ENCODE measurements at regions not wholly inside any gene's neighbourhood (a gene's known extent, or its start where the extent isn't known, plus 50 kb on each side); places are given as distances from the start of the nearest gene placed in this dataset.

- TF ChIP-seq MEF2A (IDR thresholded peaks at IDR 0.05; ENCODE audit: borderline replicate concordance, low read depth) (no peak), CTCF (IDR thresholded peaks at IDR 0.05) (no peak), RCOR1 (IDR thresholded peaks at IDR 0.05; ENCODE audit: low read length) (no peak), TAF1 (IDR thresholded peaks at IDR 0.05; ENCODE audit: borderline replicate concordance, low read depth, low read length) (no peak), EP300 (IDR thresholded peaks at IDR 0.05; ENCODE audit: borderline replicate concordance in 1 of 2, low read depth in 1 of 2, low read length in 1 of 2) (no peak), YY1 (IDR thresholded peaks at IDR 0.05; ENCODE audit: low read depth) (no peak), REST (IDR thresholded peaks at IDR 0.05; ENCODE audit: low read depth, low read length) (no peak), USF1 (IDR thresholded peaks at IDR 0.05; ENCODE audit: borderline replicate concordance, low read depth) (no peak), MAX (IDR thresholded peaks at IDR 0.05; ENCODE audit: low read depth) (no peak), POLR2AphosphoS5 (IDR thresholded peaks at IDR 0.05; ENCODE audit: low read depth, low read length) (no peak)
These were observed 66.3 kb upstream of the ETV1 start for GRCh38 chr7:14055813-14056212.
